GM18502 (cell line): ENCODE measurements at regions not wholly inside any gene's neighbourhood (a gene's known extent, or its start where the extent isn't known, plus 50 kb on each side); places are given as distances from the start of the nearest gene placed in this dataset.

ENCODE experiments used
- ATAC-seq: cut with Tn5 transposase; IDR thresholded peaks from one replicate; pipeline ENCODE4 v1.9.1; 2021; ENCODE audit warnings: mild to moderate bottlenecking; ENCODE audit not compliant: unreplicated experiment, poor library complexity

DNA sequence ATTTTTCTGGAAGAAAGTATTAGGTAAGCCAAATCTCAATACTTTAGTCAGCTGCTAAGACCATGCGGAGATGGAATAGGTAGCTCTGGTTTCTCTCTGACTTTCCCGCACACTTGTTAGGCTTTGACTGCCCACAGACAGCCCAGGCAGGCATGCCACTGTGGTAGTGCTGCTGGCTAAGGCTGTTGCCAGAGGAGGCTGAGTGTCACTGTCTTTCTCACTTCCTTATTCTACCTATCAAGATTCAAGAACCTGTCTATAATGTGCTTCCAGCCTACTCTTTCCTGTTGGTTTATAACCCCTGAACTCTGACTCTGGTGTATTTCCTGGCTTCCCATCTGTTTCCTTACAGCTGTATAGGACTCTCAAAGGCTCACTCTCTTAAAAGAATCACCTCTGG, 81.8 kb upstream of the TRPC5 start:
- ATAC-seq, result no peak

DNA sequence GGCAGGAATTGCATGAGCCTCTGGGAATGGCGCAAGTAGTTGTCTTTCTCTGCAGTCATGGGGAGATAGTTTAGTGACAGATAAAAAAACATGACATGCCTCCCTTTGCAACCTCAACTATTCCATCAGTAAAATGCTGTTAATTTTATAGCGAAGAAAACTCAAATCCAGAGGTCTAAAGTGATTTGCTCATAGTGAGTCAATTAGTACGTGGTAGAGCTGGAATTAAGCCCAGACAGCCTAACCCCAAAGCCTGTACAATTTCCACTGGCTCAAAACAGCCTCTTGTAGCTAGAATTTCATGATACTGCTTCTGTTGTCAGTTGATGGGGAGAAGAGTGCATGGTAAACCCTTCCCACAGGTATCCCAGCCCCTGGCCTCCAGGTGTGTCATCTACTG, 81.3 kb upstream of the TRPC5 start:
- ATAC-seq, result no peak

- ATAC-seq, result no peak
Observed at GRCh38 chrX:112148397-112148796, 65.8 kb upstream of the TRPC5 start.

- ATAC-seq, result no peak
Observed at GRCh38 chrX:112147206-112147605, 64.6 kb upstream of the TRPC5 start.

- ATAC-seq, result no peak
Observed at GRCh38 chrX:112137276-112137675, 54.7 kb upstream of the TRPC5 start.
